BJ (cell line): ENCODE measurements at regions not wholly inside any gene's neighbourhood (a gene's known extent, or its start where the extent isn't known, plus 50 kb on each side); places are given as distances from the start of the nearest gene placed in this dataset.
A peak's percentile ranks its signal among the peaks of the same experiment; 100 is the strongest.

ENCODE experiments used
- CTCF ChIA-PET: fragments of 350-600 bp; formaldehyde crosslinking; extraction: SDS; loops from one replicate; lab custom pipeline; 2021; ENCODE audit warnings: antibody characterized with exemption, inconsistent platforms; lab: Yijun Ruan, JAX
- POLR2A ChIA-PET: fragments of 300-600 bp; sonication (Branson Sonifier 250); formaldehyde crosslinking; extraction: SDS; loops from one replicate; lab custom pipeline; 2021; ENCODE audit warnings: antibody characterized with exemption; lab: Charles Lee
- DNase-seq: peaks from one replicate; pipeline ENCODE4 v3.0.0-alpha.2; 2011; ENCODE audit warnings: low read depth
- H3K27me3 ChIP-seq: 2 replicates; pipeline ENCODE4 v1.6.0; 2011; ENCODE audit warnings: low read length; ENCODE audit not compliant: control insufficient read depth, insufficient read depth
- H3K36me3 ChIP-seq: 2 replicates; pipeline ENCODE4 v1.5.1; 2011; ENCODE audit warnings: low read length; ENCODE audit not compliant: control insufficient read depth, insufficient read depth
- H3K4me3 ChIP-seq: 2 replicates; pipeline ENCODE4 v1.5.1; 2011; ENCODE audit warnings: low read depth, mild to moderate bottlenecking, control low read depth, low read length
- TF ChIP-seq, protein P1 (sequence below): IDR thresholded peaks from 2 replicates; pipeline ENCODE4 v1.5.1; 2011; ENCODE audit warnings: low read depth, mild to moderate bottlenecking, control low read depth, inconsistent platforms, low read length, moderate library complexity; ENCODE audit not compliant: insufficient read depth

DNA sequence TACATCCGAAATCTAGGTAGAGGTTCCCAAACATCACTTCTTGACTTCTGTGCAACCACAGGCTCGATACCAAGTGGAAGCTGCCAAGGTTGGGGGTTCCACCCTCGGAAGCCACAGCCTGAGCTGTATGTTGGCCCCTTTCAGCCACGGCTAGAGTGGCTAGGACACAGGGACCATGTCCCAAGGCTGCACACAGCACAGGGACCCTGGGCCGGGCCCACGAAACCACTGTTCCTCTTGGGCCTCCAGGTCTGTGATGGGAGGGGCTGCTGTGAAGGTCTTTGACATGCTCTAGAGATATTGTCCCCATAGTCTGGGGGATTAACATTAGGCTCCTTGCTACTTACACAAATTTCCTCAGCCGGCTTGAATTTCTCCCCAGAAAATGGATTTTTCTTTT is 460.6 kb downstream of the ISL1 start:
- TF ChIP-seq, protein P1, sequence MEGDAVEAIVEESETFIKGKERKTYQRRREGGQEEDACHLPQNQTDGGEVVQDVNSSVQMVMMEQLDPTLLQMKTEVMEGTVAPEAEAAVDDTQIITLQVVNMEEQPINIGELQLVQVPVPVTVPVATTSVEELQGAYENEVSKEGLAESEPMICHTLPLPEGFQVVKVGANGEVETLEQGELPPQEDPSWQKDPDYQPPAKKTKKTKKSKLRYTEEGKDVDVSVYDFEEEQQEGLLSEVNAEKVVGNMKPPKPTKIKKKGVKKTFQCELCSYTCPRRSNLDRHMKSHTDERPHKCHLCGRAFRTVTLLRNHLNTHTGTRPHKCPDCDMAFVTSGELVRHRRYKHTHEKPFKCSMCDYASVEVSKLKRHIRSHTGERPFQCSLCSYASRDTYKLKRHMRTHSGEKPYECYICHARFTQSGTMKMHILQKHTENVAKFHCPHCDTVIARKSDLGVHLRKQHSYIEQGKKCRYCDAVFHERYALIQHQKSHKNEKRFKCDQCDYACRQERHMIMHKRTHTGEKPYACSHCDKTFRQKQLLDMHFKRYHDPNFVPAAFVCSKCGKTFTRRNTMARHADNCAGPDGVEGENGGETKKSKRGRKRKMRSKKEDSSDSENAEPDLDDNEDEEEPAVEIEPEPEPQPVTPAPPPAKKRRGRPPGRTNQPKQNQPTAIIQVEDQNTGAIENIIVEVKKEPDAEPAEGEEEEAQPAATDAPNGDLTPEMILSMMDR: no peak
- POLR2A ChIA-PET: no interaction called here
- CTCF ChIA-PET: no interaction called here
- Histone ChIP-seq H3K36me3 (no peaks in the 10 kb centered on the region), H3K27me3 (no peaks in the 10 kb centered on the region), H3K4me3 (no peak overlapping the region)
- DNase-seq: no peak

DNA sequence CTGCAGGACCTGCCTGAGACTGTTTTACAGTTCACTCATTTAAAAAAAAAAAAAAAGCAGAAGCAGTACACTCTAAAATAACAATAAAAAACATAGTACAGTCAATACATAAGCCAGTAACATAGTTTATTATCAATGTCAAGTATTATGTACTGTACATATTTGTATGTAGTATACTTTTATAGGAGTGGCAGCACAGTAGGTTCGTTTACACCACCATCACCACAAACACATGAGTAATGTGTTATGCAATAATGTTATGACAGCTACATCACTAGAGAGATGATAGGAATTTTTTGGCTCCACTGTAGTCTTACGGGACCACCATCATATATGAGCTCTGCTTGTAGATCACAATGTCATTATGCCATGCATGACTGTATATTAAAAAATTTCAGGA is 462.8 kb downstream of the ISL1 start:
- Histone ChIP-seq H3K36me3 (no peaks in the 10 kb centered on the region), H3K27me3 (no peaks in the 10 kb centered on the region), H3K4me3 (no peak overlapping the region)
- ChIA-PET POLR2A (no interaction called here), CTCF (no interaction called here)
- no peak for DNase-seq
- TF ChIP-seq, protein P1: no peak

DNA sequence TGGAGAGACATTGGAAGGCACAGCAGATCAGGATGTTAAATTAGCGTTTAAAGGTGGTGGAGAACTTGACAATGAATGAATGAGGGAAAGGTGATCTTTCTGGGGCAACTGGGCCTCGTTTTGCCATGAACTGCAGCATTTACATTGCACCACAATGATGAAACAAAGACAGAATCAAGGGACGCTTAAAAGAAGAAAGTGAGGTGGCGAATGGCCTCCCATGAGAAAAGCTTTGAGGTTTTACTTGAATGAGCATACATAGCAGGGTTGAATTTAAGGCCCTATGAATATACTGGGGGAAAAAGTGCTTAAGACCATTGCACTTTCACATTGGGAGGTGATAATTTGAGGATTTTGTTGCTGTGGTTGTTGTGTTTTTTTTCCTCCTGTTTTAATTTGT is 476.4 kb downstream of the ISL1 start:
- H3K36me3 ChIP-seq: no peaks in the 10 kb centered on the region
- POLR2A ChIA-PET: no interaction called here
- no peaks in the 10 kb centered on the region for H3K27me3 ChIP-seq
- no peak overlapping the region for H3K4me3 ChIP-seq
- TF ChIP-seq, protein P1: no peak
- CTCF ChIA-PET: no interaction called here
- no peak for DNase-seq

DNA sequence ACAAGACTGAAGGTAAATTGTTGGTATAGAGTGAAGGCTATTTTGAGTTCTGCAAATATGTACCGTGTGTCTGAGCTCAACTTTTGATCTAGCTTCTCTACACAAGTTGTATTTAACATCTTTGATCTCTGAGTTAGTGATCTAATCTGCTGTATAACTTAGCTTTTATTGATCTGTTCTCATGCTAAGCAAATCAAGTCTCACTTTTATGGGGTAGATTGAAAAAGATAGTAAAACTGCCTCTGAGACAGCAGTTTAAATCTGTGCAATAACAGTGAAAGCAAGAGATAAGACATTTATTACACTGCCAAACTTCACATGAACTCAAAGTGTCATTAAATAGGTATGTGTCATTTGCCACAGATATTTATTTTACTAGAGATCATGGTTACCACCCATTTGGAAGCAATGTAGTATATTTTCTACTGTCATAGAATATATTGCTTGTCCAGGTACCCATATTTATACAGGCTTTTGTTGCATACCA is 477.3 kb downstream of the ISL1 start:
- POLR2A ChIA-PET: no interaction called here
- H3K36me3 ChIP-seq: no peaks in the 10 kb centered on the region

DNA sequence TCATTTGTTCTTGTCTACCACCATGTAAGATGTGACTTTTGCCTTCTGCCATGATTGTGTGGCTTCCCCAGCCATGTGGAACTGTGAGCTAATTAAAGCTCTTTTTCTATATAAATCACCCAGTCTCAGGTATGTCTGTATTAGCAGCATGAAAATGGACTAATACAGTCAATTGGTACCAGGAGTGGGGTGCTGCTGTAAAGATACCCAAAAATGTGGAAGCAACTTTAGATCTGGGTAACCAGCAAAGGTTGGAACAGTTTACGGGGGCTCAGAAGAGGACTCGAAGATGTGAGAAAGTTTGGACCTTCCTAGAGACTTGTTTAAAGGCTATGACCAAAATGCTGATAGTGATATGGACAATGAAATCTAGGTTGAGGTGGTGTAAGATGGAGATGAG is 488.9 kb downstream of the ISL1 start:
- TF ChIP-seq, protein P1: no peak
- ChIA-PET CTCF (no interaction called here), POLR2A (no interaction called here)

More for the DNA sequence above, 477.3 kb downstream of the ISL1 start:
- H3K27me3 ChIP-seq: no peaks in the 10 kb centered on the region
- TF ChIP-seq, protein P1: no peak
- CTCF ChIA-PET: no interaction called here
- no peak overlapping the region for H3K4me3 ChIP-seq
- peak; percentile 18 for DNase-seq

More for the DNA sequence above, 488.9 kb downstream of the ISL1 start:
- no peak for DNase-seq
- H3K27me3 ChIP-seq: no peaks in the 10 kb centered on the region
- H3K4me3 ChIP-seq: no peak overlapping the region
- H3K36me3 ChIP-seq: no peaks in the 10 kb centered on the region
